Colonic mucosa (tissue), 4 donors: ENCODE measurements at regions not wholly inside any gene's neighbourhood (a gene's known extent, or its start where the extent isn't known, plus 50 kb on each side); places are given as distances from the start of the nearest gene placed in this dataset.

Experiments
- DNase-seq: peaks from one replicate; pipeline ENCODE4 v3.0.0-alpha.2; 2020
- H3K27ac ChIP-seq: fragments of 200-600 bp; one replicate; pipeline ENCODE4 v1.8.0; 2021
- H3K27me3 ChIP-seq: fragments of 200-600 bp; one replicate; pipeline ENCODE4 v1.8.0; 2021
- H3K36me3 ChIP-seq: fragments of 200-600 bp; one replicate; pipeline ENCODE4 v1.8.0; 2021
- H3K4me1 ChIP-seq: fragments of 200-600 bp; one replicate; pipeline ENCODE4 v1.8.0; 2021; ENCODE audit warnings: mild to moderate bottlenecking
- H3K4me3 ChIP-seq: fragments of 200-600 bp; one replicate; pipeline ENCODE4 v1.8.0; 2021
- H3K9ac ChIP-seq, 2 donors: one replicate each; pipeline ENCODE4 v1.7.0; 2013; ENCODE audit warnings: control low read depth in 2 of 2, low read depth in 2 of 2, low read length in 2 of 2
- H3K9me3 ChIP-seq: fragments of 200-600 bp; one replicate; pipeline ENCODE4 v1.8.0; 2021
- intact Hi-C: fragments of 100-400 bp; cut with DNase I; formaldehyde crosslinking; loops from one replicate; pipeline ENCODE4 v1.14.1; 2022
- TF ChIP-seq, protein P1 (sequence below): fragments of 200-600 bp; IDR thresholded peaks from one replicate; pipeline ENCODE4 v1.8.0; 2022; ENCODE audit warnings: antibody characterized with exemption, mild to moderate bottlenecking
- donor health status: healthy.
- donor health status: DM: no; HTN: no; CAD: no.
- donor health status: DM: no; HTN: no; CAD: no.

DNA sequence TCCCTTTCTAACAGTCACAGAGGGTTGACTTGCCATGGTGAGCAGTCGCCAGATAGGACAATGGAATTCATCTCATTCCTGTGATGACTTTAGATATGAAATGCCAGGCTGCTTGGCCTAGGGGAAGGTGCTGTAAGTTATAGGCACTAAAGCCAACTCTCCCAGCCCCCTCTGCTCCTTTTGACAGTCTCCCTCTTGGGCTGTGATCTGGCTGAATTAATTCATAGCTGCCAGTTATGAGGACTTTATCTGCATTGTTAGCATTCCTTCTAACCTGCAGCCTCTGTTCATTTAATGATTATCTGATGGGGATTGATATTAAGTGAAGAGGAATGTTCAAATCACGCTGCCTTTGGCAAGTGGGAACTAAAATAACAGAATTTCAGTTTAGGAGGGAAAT is 427.1 kb upstream of the RASGRP1 start:
- intact Hi-C loops: loop anchor here (5.0 kb wide), 2 partner anchors 174 to 284 kb away; no protein-coding TSS in a partner anchor
- H3K9ac ChIP-seq: no peak overlapping the region
- no peak overlapping the region for H3K27ac ChIP-seq
- no peaks in the 10 kb centered on the region for H3K4me1 ChIP-seq
- no peaks in the 10 kb centered on the region for H3K9me3 ChIP-seq
- no peak for DNase-seq
- no peaks in the 10 kb centered on the region for H3K36me3 ChIP-seq
- H3K27me3 ChIP-seq: no peaks in the 10 kb centered on the region
- TF ChIP-seq, protein P1, sequence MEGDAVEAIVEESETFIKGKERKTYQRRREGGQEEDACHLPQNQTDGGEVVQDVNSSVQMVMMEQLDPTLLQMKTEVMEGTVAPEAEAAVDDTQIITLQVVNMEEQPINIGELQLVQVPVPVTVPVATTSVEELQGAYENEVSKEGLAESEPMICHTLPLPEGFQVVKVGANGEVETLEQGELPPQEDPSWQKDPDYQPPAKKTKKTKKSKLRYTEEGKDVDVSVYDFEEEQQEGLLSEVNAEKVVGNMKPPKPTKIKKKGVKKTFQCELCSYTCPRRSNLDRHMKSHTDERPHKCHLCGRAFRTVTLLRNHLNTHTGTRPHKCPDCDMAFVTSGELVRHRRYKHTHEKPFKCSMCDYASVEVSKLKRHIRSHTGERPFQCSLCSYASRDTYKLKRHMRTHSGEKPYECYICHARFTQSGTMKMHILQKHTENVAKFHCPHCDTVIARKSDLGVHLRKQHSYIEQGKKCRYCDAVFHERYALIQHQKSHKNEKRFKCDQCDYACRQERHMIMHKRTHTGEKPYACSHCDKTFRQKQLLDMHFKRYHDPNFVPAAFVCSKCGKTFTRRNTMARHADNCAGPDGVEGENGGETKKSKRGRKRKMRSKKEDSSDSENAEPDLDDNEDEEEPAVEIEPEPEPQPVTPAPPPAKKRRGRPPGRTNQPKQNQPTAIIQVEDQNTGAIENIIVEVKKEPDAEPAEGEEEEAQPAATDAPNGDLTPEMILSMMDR: no peak
- no peak overlapping the region for H3K4me3 ChIP-seq

DNA sequence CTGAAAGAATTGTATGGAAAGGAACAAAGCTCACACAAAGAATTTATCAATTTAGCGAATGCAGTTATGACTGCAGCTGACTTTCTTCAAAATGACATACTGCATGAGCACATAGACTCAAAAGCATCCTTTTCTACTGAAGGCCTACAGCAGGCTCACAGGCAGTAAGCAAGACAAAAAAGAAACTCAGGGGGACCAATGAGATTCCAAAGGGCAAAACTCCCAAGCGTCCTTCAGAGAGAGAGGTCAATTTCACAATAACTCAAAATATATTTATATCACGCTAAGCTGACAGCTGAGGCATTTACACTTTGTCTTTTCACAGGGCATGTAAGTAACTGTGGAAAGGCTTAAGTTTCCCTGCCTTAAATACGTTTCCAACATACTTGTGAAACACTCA is 427.9 kb upstream of the RASGRP1 start:
- intact Hi-C loops: loop anchor here (5.0 kb wide), 2 partner anchors 175 to 285 kb away; no protein-coding TSS in a partner anchor
- H3K27me3 ChIP-seq: no peaks in the 10 kb centered on the region
- H3K4me1 ChIP-seq: no peaks in the 10 kb centered on the region
- H3K36me3 ChIP-seq: no peaks in the 10 kb centered on the region
- no peaks in the 10 kb centered on the region for H3K9me3 ChIP-seq
- no peak overlapping the region for H3K4me3 ChIP-seq
- TF ChIP-seq, protein P1: no peak
- no peak overlapping the region for H3K27ac ChIP-seq
- no peak overlapping the region for H3K9ac ChIP-seq
- no peak for DNase-seq

DNA sequence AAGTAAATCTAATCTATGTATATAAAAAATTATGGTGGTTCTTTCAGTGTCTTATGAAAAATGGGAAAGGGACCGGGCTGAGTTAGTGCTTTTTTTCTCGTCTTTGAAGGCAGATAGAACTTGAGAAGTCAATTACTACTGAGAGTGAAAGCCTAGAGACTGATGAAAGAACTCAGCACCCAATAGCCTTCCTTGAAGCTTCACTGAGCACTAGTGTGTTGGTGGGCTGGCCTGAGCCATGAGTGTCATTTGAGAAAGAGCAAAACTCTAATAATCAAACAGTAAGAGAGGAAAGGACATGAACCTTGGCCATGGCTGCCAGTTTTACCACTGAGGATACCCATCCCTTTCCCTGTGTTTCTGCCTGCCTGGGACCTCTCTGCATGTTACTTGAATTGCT is 428.3 kb upstream of the RASGRP1 start:
- no peaks in the 10 kb centered on the region for H3K4me1 ChIP-seq
- no peaks in the 10 kb centered on the region for H3K9me3 ChIP-seq
- H3K27me3 ChIP-seq: no peaks in the 10 kb centered on the region
- no peak overlapping the region for H3K9ac ChIP-seq
- H3K4me3 ChIP-seq: no peak overlapping the region
- no peak for DNase-seq
- no peaks in the 10 kb centered on the region for H3K36me3 ChIP-seq
- intact Hi-C loops: loop anchor here (5.0 kb wide), 2 partner anchors 176 to 286 kb away; no protein-coding TSS in a partner anchor
- TF ChIP-seq, protein P1: no peak
- no peak overlapping the region for H3K27ac ChIP-seq

- no peaks in the 10 kb centered on the region for H3K4me1 ChIP-seq
- DNase-seq: no peak
- no peaks in the 10 kb centered on the region for H3K9me3 ChIP-seq
- H3K27me3 ChIP-seq: no peaks in the 10 kb centered on the region
- intact Hi-C loops: loop anchor here (5.0 kb wide), 2 partner anchors 177 to 287 kb away; no protein-coding TSS in a partner anchor
- H3K36me3 ChIP-seq: no peaks in the 10 kb centered on the region
- no peak overlapping the region for H3K9ac ChIP-seq
- TF ChIP-seq, protein P1: no peak
- no peak overlapping the region for H3K4me3 ChIP-seq
- no peak overlapping the region for H3K27ac ChIP-seq
These were observed 429.7 kb upstream of the RASGRP1 start for GRCh38 chr15:38994310-38994709.

- TF ChIP-seq, protein P1: no peak
- no peaks in the 10 kb centered on the region for H3K36me3 ChIP-seq
- peak overlapping the region; percentile 51 for H3K27ac ChIP-seq
- H3K27me3 ChIP-seq: no peaks in the 10 kb centered on the region
- H3K4me1 ChIP-seq: no peaks in the 10 kb centered on the region
- no peak for DNase-seq
- H3K9ac ChIP-seq: no peak overlapping the region
- no peaks in the 10 kb centered on the region for H3K9me3 ChIP-seq
- intact Hi-C loops: no loop called here
- no peak overlapping the region for H3K4me3 ChIP-seq
These were observed 431.6 kb upstream of the RASGRP1 start for GRCh38 chr15:38996111-38996631.
